HepG2 (cell line): ENCODE measurements at regions not wholly inside any gene's neighbourhood (a gene's known extent, or its start where the extent isn't known, plus 50 kb on each side); places are given as distances from the start of the nearest gene placed in this dataset.
A peak's percentile ranks its signal among the peaks of the same experiment; 100 is the strongest.

Experiments
- AKAP8 ChIP-seq: sonication (generic); formaldehyde crosslinking; IDR thresholded peaks from 2 replicates; pipeline ENCODE4 v1.5.1; 2020; ENCODE audit warnings: mild to moderate bottlenecking, missing genetic modification reagents
- AKNA ChIP-seq: sonication (generic); formaldehyde crosslinking; IDR thresholded peaks from 2 replicates; pipeline ENCODE4 v1.4.0; 2020; ENCODE audit warnings: missing genetic modification reagents, borderline replicate concordance
- ATAD3A ChIP-seq: sonication (generic); formaldehyde crosslinking; IDR thresholded peaks from 2 replicates; pipeline ENCODE4 v1.4.0; 2020; ENCODE audit warnings: missing genetic modification reagents
- MBNL3 ChIP-seq: fragments of 250-450 bp; sonication (Bioruptor Pico); conservative IDR thresholded peaks from 2 replicates; pipeline ENCODE4 v1.8.0; 2022; ENCODE audit warnings: mild to moderate bottlenecking, inconsistent platforms
- MEIS1 ChIP-seq: sonication (generic); formaldehyde crosslinking; IDR thresholded peaks from 2 replicates; pipeline ENCODE4 v1.9.0; 2021; ENCODE audit warnings: mild to moderate bottlenecking, missing genetic modification reagents, moderate library complexity, borderline replicate concordance
- PRMT3 ChIP-seq: sonication (generic); formaldehyde crosslinking; IDR thresholded peaks from 2 replicates; pipeline ENCODE4 v1.8.1; 2022; ENCODE audit warnings: low read depth, mild to moderate bottlenecking, moderate library complexity, missing genetic modification reagents, borderline replicate concordance
- RARA ChIP-seq: IDR thresholded peaks from 2 replicates; pipeline ENCODE4 v1.6.1; 2016; ENCODE audit warnings: missing genetic modification reagents, missing compliant biosample characterization
- RFX1 ChIP-seq: fragments of 450-650 bp; IDR thresholded peaks from 2 replicates; pipeline ENCODE4 v1.6.1; 2017
- SIX1 ChIP-seq: sonication (generic); formaldehyde crosslinking; IDR thresholded peaks from 2 replicates; pipeline ENCODE4 v1.4.0; 2020; ENCODE audit warnings: missing genetic modification reagents, borderline replicate concordance
- ZBTB2 ChIP-seq: sonication (generic); formaldehyde crosslinking; IDR thresholded peaks from 2 replicates; pipeline ENCODE4 v1.8.0; 2022; ENCODE audit warnings: low read depth, missing genetic modification reagents
- ZKSCAN5 ChIP-seq: sonication (generic); formaldehyde crosslinking; IDR thresholded peaks from 2 replicates; pipeline ENCODE4 v1.5.1; 2020; ENCODE audit warnings: mild to moderate bottlenecking, missing genetic modification reagents
- ZMYM4 ChIP-seq: sonication (generic); formaldehyde crosslinking; IDR thresholded peaks from 2 replicates; pipeline ENCODE4 v1.8.1; 2023; ENCODE audit warnings: mild to moderate bottlenecking, missing genetic modification reagents
- ZNF230 ChIP-seq: sonication (generic); formaldehyde crosslinking; IDR thresholded peaks from 2 replicates; pipeline ENCODE4 v1.4.0; 2020; ENCODE audit warnings: mild to moderate bottlenecking, missing genetic modification reagents
- ZNF282 ChIP-seq: fragments of 450-650 bp; IDR thresholded peaks from 2 replicates; pipeline ENCODE4 v1.6.1; 2018; ENCODE audit not compliant: partially characterized antibody
- ZNF598 ChIP-seq: sonication (generic); formaldehyde crosslinking; IDR thresholded peaks from 2 replicates; pipeline ENCODE4 v1.5.1; 2020; ENCODE audit warnings: mild to moderate bottlenecking, missing genetic modification reagents, borderline replicate concordance
- ZNF883 ChIP-seq: sonication (generic); formaldehyde crosslinking; IDR thresholded peaks from 2 replicates; pipeline ENCODE4 v1.5.1; 2020; ENCODE audit warnings: mild to moderate bottlenecking, missing genetic modification reagents; ENCODE audit errors: not compliant biosample characterization
- TF ChIP-seq, protein P1 (sequence below): sonication (generic); formaldehyde crosslinking; IDR thresholded peaks from 2 replicates; pipeline ENCODE4 v1.4.0; 2020; ENCODE audit warnings: missing genetic modification reagents
- TF ChIP-seq, protein P2 (sequence below): sonication (generic); formaldehyde crosslinking; IDR thresholded peaks from 2 replicates; pipeline ENCODE4 v1.5.0; 2020; ENCODE audit warnings: missing genetic modification reagents

- peak; percentile 86; the same call in 1 of the 2 replicates for TF ChIP-seq PRMT3 (CRISPR knock-in tag)
- peak; percentile 98 for TF ChIP-seq MEIS1 (CRISPR knock-in tag)
- no peak for TF ChIP-seq MBNL3 (CRISPR knock-in tag)
- TF ChIP-seq ATAD3A (CRISPR knock-in tag), result no peak
- TF ChIP-seq AKAP8 (CRISPR knock-in tag), result peak; percentile 75; the same call in 1 of the 2 replicates
- TF ChIP-seq ZBTB2 (CRISPR knock-in tag), result peak; percentile 48; the same call in 1 of the 2 replicates
- TF ChIP-seq, protein P1, sequence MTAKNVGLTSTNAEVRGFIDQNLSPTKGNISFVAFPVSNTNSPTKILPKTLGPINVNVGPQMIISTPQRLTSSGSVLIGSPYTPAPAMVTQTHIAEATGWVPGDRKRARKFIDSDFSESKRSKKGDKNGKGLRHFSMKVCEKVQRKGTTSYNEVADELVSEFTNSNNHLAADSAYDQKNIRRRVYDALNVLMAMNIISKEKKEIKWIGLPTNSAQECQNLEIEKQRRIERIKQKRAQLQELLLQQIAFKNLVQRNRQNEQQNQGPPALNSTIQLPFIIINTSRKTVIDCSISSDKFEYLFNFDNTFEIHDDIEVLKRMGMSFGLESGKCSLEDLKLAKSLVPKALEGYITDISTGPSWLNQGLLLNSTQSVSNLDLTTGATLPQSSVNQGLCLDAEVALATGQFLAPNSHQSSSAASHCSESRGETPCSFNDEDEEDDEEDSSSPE (CRISPR knock-in tag), result no peak
- no peak for TF ChIP-seq ZKSCAN5 (CRISPR knock-in tag)
- TF ChIP-seq ZNF230 (CRISPR knock-in tag), result no peak
- no peak for TF ChIP-seq ZNF282
- TF ChIP-seq SIX1 (CRISPR knock-in tag), result peak; percentile 89
- 0 out of 2 replicates have a peak, but pooled peaks have one; percentile 13 for TF ChIP-seq RFX1
- TF ChIP-seq ZMYM4 (CRISPR knock-in tag), result no peak; the same call in none of the 2 replicates
- TF ChIP-seq ZNF598 (CRISPR knock-in tag), result peak; percentile 24; the same call in 1 of the 2 replicates
- TF ChIP-seq AKNA (CRISPR knock-in tag), result no peak
- peak; percentile 63 for TF ChIP-seq ZNF883 (CRISPR knock-in tag)
- peak; percentile 98 for TF ChIP-seq RARA (CRISPR knock-in tag)
- TF ChIP-seq, protein P2, sequence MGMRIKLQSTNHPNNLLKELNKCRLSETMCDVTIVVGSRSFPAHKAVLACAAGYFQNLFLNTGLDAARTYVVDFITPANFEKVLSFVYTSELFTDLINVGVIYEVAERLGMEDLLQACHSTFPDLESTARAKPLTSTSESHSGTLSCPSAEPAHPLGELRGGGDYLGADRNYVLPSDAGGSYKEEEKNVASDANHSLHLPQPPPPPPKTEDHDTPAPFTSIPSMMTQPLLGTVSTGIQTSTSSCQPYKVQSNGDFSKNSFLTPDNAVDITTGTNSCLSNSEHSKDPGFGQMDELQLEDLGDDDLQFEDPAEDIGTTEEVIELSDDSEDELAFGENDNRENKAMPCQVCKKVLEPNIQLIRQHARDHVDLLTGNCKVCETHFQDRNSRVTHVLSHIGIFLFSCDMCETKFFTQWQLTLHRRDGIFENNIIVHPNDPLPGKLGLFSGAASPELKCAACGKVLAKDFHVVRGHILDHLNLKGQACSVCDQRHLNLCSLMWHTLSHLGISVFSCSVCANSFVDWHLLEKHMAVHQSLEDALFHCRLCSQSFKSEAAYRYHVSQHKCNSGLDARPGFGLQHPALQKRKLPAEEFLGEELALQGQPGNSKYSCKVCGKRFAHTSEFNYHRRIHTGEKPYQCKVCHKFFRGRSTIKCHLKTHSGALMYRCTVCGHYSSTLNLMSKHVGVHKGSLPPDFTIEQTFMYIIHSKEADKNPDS, result no peak
Observed at GRCh38 chr17:72399608-72400487, 279.0 kb downstream of the SOX9 start (continued).
